ENCODE measurements at regions not wholly inside any gene's neighbourhood (a gene's known extent, or its start where the extent isn't known, plus 50 kb on each side); places are given as distances from the start of the nearest gene placed in this dataset.

GRCh38 chrX:8075636-8076035 lies 95.4 kb downstream of the VCX2 start:
- TF ChIP-seq CTCF (conservative IDR thresholded peaks at IDR 0.05; ENCODE audit: low read length) (no peak), EZH2phosphoT487 (IDR thresholded peaks at IDR 0.05; ENCODE audit: borderline replicate concordance, low read depth, low read length) (no peak)

Measured in OCI-LY7 (cell line).